Tibial nerve (tissue), 3 donors: ENCODE measurements at regions not wholly inside any gene's neighbourhood (a gene's known extent, or its start where the extent isn't known, plus 50 kb on each side); places are given as distances from the start of the nearest gene placed in this dataset.
"Not testable (repeated sequence)": the region's sequence is repeated elsewhere in the genome, so short reads cannot be mapped to it uniquely, and the experiment has no call there.

Experiments used
- CTCF ChIP-seq, 5 experiments: fragments of 200-600 bp in 3 of 5; fragments of 450-650 bp in 2 of 5; sonication (generic) in 3 of 5; IDR thresholded peaks; one replicate each; pipeline ENCODE4 v1.5.1; 2016 to 2019; ENCODE audit warnings: antibody characterized with exemption in 5 of 5, mild to moderate bottlenecking in 3 of 5, moderate library complexity in 2 of 5
- POLR2A ChIP-seq, 2 donors: fragments of 450-650 bp; IDR thresholded peaks; one replicate each; pipeline ENCODE4 v1.6.1; 2017; ENCODE audit warnings: antibody characterized with exemption in 2 of 2, mild to moderate bottlenecking in 2 of 2, moderate library complexity in 2 of 2

- TF ChIP-seq CTCF, POLR2A (IDR thresholded peaks at IDR 0.05): not testable (repeated sequence)
These were observed 282.2 kb upstream of the PLGLB2 start for GRCh38 chr2:87465730-87466129.
